ENCODE measurements at regions not wholly inside any gene's neighbourhood (a gene's known extent, or its start where the extent isn't known, plus 50 kb on each side); places are given as distances from the start of the nearest gene placed in this dataset.

- DNase-seq = no peak
- H3K27ac ChIP-seq = no peak overlapping the region
- no peak overlapping the region for H3K4me3 ChIP-seq
- no peaks in the 10 kb centered on the region for H3K9me3 ChIP-seq
- H3K36me3 ChIP-seq = no peaks in the 10 kb centered on the region
- intact Hi-C loops (cut with DNase I) = no loop called here
- no peaks in the 10 kb centered on the region for H3K27me3 ChIP-seq
- TF ChIP-seq, protein P1, sequence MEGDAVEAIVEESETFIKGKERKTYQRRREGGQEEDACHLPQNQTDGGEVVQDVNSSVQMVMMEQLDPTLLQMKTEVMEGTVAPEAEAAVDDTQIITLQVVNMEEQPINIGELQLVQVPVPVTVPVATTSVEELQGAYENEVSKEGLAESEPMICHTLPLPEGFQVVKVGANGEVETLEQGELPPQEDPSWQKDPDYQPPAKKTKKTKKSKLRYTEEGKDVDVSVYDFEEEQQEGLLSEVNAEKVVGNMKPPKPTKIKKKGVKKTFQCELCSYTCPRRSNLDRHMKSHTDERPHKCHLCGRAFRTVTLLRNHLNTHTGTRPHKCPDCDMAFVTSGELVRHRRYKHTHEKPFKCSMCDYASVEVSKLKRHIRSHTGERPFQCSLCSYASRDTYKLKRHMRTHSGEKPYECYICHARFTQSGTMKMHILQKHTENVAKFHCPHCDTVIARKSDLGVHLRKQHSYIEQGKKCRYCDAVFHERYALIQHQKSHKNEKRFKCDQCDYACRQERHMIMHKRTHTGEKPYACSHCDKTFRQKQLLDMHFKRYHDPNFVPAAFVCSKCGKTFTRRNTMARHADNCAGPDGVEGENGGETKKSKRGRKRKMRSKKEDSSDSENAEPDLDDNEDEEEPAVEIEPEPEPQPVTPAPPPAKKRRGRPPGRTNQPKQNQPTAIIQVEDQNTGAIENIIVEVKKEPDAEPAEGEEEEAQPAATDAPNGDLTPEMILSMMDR (IDR thresholded peaks at IDR 0.05) = no peak
- ATAC-seq = no peak
- H3K4me1 ChIP-seq = no peaks in the 10 kb centered on the region
Observed at GRCh38 chr6:54768494-54768893, 78.1 kb upstream of the FAM83B start.

DNA sequence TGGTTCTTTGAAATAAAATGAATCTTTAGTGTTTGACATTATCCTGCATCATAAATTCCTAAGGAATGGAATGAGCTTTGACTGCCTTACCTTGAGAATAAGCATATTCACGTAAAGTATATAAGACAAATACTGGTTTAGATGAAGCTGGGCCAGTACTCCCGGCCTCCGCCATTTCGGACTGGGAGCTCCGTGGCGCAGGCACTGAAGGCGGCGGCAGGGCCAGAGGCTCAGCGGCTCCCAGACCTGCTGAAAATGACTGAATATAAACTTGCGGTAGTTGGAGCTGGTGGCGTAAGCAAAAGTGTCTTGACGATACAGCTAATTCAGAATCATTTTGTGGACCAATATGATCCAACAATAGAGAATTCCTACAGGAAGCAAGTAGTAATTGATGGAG lies 76.2 kb upstream of the FAM83B start:
- TF ChIP-seq, protein P1 (IDR thresholded peaks at IDR 0.05) = no peak
- DNase-seq (no peak), ATAC-seq (no peak)
- Histone ChIP-seq H3K4me1 (no peaks in the 10 kb centered on the region), H3K36me3 (no peaks in the 10 kb centered on the region), H3K9me3 (no peaks in the 10 kb centered on the region), H3K27me3 (no peaks in the 10 kb centered on the region), H3K4me3 (no peak overlapping the region), H3K27ac (no peak overlapping the region)
- intact Hi-C loops (cut with DNase I) = no loop called here

DNA sequence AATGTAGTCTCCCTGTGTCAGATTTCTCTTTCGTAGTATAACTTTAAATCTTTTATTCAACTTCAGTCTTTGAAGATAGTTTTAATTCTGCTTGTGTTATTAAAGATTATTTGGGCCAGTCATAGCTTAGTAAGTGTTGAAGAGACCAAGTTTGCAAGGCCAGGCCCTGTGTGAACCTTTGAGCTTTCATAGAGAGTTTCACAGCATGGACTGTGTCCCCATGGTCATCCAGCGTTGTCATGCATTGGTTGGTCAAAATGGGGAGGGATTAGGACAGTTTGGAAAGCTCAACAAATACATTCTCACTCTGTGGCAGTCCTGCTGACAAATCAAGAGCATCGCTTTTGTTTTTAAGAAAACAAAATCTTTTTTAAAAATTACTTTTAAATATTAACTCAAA lies 74.6 kb upstream of the FAM83B start:
- no peak for DNase-seq
- H3K36me3 ChIP-seq = no peaks in the 10 kb centered on the region
- H3K9me3 ChIP-seq = no peaks in the 10 kb centered on the region
- H3K4me3 ChIP-seq = no peak overlapping the region
- intact Hi-C loops (cut with DNase I) = no loop called here
- H3K4me1 ChIP-seq = no peaks in the 10 kb centered on the region
- ATAC-seq = no peak
- H3K27me3 ChIP-seq = no peaks in the 10 kb centered on the region
- no peak overlapping the region for H3K27ac ChIP-seq
- TF ChIP-seq, protein P1 (IDR thresholded peaks at IDR 0.05) = no peak

- Histone ChIP-seq H3K36me3 (no peaks in the 10 kb centered on the region), H3K27ac (no peak overlapping the region), H3K9me3 (no peaks in the 10 kb centered on the region), H3K27me3 (no peaks in the 10 kb centered on the region), H3K4me3 (no peak overlapping the region), H3K4me1 (no peaks in the 10 kb centered on the region)
- intact Hi-C loops (cut with DNase I) = no loop called here
- ATAC-seq (no peak), DNase-seq (no peak)
- TF ChIP-seq, protein P1 (IDR thresholded peaks at IDR 0.05) = no peak
Observed at GRCh38 chr6:54772610-54773009, 74.0 kb upstream of the FAM83B start.

DNA sequence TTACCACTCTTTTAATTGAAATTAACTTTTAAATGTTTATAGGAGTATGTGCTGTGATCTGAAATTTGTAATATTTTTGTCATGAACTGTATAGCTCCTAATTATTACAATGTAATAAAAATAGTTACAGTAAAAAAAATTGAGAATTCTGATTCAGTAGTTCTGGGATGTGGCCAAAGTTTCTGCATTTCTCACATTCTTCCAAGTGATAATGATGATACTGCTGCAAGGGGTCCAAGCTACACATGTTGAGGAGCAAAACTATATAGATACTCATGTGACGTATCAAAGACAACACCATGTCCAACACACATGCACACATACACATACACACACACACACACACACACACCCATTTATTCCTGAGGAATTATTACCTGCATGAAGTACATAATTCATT lies 71.0 kb upstream of the FAM83B start:
- H3K9me3 ChIP-seq = no peaks in the 10 kb centered on the region
- DNase-seq (no peak), ATAC-seq (no peak)
- no peaks in the 10 kb centered on the region for H3K27me3 ChIP-seq
- TF ChIP-seq, protein P1 (IDR thresholded peaks at IDR 0.05) = no peak
- no peaks in the 10 kb centered on the region for H3K36me3 ChIP-seq
- intact Hi-C loops (cut with DNase I) = no loop called here
- no peaks in the 10 kb centered on the region for H3K4me1 ChIP-seq
- no peak overlapping the region for H3K27ac ChIP-seq
- no peak overlapping the region for H3K4me3 ChIP-seq

GRCh38 chr6:54776891-54777290 lies 69.7 kb upstream of the FAM83B start:
- ATAC-seq = no peak
- no peak for DNase-seq
- intact Hi-C loops (cut with DNase I) = no loop called here
- Histone ChIP-seq H3K4me3 (no peak overlapping the region), H3K4me1 (no peaks in the 10 kb centered on the region), H3K27me3 (no peaks in the 10 kb centered on the region), H3K9me3 (no peaks in the 10 kb centered on the region), H3K36me3 (no peaks in the 10 kb centered on the region), H3K27ac (no peak overlapping the region)
- TF ChIP-seq, protein P1 (IDR thresholded peaks at IDR 0.05) = no peak
